SK-N-SH (cell line): ENCODE measurements at regions not wholly inside any gene's neighbourhood (a gene's known extent, or its start where the extent isn't known, plus 50 kb on each side); places are given as distances from the start of the nearest gene placed in this dataset.

Source experiments
- CTCF ChIP-seq: fragments of 200-600 bp; sonication (generic); IDR thresholded peaks from 2 replicates; pipeline ENCODE4 v1.6.1; 2017; ENCODE audit warnings: antibody characterized with exemption, mild to moderate bottlenecking, moderate library complexity
- MXI1 ChIP-seq: IDR thresholded peaks from 2 replicates; pipeline ENCODE4 v1.6.1; 2012; ENCODE audit warnings: mild to moderate bottlenecking, low read depth, low read length, improper control_type of control experiment
- POLR2AphosphoS5 ChIP-seq: IDR thresholded peaks from 2 replicates; pipeline ENCODE4 v1.6.1; 2012; ENCODE audit warnings: low read depth, low read length
- RAD21 ChIP-seq: IDR thresholded peaks from 2 replicates; pipeline ENCODE4 v1.6.1; 2012; ENCODE audit warnings: mild to moderate bottlenecking, low read length
- RFX5 ChIP-seq: IDR thresholded peaks from 2 replicates; pipeline ENCODE4 v1.6.1; 2012; ENCODE audit warnings: mild to moderate bottlenecking, improper control_type of control experiment, low read length
- SMC3 ChIP-seq: IDR thresholded peaks from 2 replicates; pipeline ENCODE4 v1.6.1; 2012; ENCODE audit warnings: low read depth, low read length, improper control_type of control experiment

- no peak for TF ChIP-seq POLR2AphosphoS5
- TF ChIP-seq CTCF: no peak
- no peak for TF ChIP-seq RFX5
- no peak for TF ChIP-seq RAD21
- TF ChIP-seq MXI1: no peak
- no peak for TF ChIP-seq SMC3
Measured at GRCh38 chr17:51354936-51355335, 94.6 kb downstream of the UTP18 start.
